ENCODE measurements at regions not wholly inside any gene's neighbourhood (a gene's known extent, or its start where the extent isn't known, plus 50 kb on each side); places are given as distances from the start of the nearest gene placed in this dataset.

DNA sequence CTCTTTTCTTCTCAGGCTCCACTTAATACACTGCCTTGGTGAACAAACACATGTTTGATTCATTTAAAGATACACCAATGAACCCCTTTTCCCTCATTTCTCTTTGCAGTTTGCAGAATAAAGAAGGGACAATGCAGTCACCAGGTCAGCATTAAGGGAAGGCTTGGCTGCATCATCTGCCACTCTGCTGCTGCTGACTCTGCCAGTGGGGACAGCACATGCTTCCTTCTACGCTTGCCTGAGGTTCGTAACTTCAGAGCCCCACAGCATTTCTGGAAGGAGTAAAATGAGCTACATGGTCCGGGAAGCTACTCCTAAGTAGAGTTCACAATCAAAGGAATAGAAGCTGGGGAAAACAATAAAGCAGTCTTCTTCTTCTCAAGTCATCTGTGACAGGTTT, 178.9 kb upstream of the GATB start:
- TF ChIP-seq, protein P1, sequence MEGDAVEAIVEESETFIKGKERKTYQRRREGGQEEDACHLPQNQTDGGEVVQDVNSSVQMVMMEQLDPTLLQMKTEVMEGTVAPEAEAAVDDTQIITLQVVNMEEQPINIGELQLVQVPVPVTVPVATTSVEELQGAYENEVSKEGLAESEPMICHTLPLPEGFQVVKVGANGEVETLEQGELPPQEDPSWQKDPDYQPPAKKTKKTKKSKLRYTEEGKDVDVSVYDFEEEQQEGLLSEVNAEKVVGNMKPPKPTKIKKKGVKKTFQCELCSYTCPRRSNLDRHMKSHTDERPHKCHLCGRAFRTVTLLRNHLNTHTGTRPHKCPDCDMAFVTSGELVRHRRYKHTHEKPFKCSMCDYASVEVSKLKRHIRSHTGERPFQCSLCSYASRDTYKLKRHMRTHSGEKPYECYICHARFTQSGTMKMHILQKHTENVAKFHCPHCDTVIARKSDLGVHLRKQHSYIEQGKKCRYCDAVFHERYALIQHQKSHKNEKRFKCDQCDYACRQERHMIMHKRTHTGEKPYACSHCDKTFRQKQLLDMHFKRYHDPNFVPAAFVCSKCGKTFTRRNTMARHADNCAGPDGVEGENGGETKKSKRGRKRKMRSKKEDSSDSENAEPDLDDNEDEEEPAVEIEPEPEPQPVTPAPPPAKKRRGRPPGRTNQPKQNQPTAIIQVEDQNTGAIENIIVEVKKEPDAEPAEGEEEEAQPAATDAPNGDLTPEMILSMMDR (conservative IDR thresholded peaks at IDR 0.05) = no peak

DNA sequence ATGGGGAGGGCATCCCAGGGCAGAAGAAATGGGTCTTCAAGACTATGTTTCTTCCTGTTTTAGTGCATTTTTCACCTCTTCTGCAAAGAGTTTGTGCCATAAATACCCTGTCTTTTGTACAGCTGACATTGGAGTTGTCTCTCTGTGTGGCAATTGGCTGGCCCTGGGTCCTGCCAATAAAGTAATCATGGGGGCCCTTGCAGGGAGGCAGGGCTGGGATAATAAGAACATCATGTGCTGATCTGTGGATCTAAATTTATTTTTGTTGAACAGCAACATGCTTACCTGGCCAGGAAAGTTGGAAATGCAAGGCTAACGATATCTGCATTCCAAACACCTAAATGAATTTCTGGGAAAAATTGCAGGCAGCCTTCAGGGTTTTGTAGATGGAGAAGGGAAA, 174.6 kb upstream of the GATB start:
- TF ChIP-seq, protein P1 (conservative IDR thresholded peaks at IDR 0.05) = no peak
- H3K27ac ChIP-seq = no peak overlapping the region

More for the DNA sequence above, 178.9 kb upstream of the GATB start:
- H3K27ac ChIP-seq = no peak overlapping the region

DNA sequence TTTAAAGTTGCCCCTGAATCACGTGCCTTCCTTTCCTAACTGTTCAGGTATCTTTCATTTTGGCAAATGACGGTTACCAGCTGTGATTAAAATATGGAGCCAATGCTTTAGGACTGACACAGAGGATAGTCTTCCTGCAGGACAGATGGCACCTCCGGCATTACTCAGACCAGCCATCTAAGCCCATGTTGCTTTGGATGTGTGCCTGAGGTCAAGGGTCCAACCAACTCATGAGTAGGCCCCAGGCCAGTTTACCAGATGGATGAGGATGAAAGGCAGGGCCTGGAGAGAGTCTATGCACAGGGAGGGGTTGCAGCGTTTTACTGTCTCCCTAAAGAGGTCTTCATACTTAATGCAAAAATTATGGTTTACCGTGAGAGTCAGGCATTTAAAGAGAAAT, 174.0 kb upstream of the GATB start:
- H3K27ac ChIP-seq = no peak overlapping the region
- TF ChIP-seq, protein P1 (conservative IDR thresholded peaks at IDR 0.05) = no peak

DNA sequence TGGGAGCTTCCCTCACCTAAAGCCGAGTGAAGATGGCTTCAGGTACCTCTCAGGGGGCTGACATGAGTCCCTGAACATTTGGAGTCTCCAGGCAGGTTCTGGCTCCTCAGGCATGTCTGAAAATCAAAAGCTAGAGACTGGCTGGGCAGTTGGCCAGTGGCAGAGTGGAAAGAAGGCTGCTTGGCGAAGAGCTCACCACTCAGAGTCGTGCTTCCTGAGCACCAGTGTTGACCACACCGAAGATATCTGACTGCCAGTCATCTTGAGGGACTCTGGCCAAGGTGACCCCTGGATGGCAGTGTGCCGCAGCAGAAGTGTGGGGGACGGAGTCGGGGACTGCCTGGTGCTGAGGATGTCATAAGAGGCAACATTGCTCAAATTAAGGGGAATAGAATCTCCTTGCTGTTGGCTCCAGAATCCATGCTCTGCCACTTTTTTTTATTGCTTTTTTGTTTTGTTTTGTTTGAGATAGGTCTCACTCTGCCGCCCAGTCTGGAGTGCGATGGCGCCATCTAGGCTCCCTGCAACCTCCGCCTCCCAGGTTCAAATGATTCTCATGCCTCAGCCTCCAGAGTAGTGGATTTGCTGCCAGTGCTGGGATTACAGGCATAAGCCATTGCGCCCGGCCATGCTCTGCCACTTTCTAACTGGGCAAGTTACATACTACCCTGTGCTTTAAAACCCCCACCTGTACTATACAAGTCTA, 172.5 kb upstream of the GATB start:
- TF ChIP-seq, protein P1 (conservative IDR thresholded peaks at IDR 0.05) = no peak
- no peak overlapping the region for H3K27ac ChIP-seq

DNA sequence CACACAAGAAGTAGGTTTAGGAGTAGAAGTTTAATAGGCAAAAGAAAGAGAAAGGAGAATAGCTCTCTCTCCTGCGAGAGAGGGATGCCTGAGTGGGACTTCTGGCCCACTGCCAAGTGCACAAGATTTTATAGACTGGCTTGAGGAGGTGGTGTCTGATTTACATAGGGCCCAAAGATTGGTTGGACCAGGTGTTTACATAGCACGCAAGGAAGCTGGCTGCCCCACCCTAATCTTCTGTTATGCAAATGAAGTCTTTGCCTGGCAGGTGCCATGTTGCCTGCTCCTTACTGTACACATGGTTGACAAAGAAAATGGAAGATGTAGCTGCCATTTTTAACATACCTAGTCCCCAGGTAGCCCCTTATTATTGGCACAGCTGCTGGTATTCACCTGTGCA, 170.8 kb upstream of the GATB start:
- no peak overlapping the region for H3K27ac ChIP-seq
- TF ChIP-seq, protein P1 (conservative IDR thresholded peaks at IDR 0.05) = no peak

DNA sequence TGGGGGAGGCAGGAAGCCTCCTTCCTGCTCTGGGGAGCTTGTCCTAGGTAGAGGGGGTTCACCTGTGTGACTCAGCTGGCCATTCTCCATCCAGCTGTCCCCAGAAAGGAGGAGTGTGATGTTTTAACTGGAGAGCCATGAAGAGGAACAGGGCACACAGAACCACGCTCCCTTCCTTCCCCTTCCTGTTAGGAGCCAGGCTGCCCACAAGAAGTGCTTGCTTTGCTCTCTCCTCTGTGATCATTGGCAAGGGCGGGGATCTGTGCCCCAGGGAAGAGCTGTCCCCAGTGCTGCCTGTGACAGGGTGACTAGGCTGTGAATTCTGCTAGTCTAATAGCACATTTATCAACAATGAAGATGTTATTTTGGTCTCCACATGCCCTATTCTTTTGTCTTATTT, 169.6 kb upstream of the GATB start:
- TF ChIP-seq, protein P1 (conservative IDR thresholded peaks at IDR 0.05) = no peak
- no peak overlapping the region for H3K27ac ChIP-seq

DNA sequence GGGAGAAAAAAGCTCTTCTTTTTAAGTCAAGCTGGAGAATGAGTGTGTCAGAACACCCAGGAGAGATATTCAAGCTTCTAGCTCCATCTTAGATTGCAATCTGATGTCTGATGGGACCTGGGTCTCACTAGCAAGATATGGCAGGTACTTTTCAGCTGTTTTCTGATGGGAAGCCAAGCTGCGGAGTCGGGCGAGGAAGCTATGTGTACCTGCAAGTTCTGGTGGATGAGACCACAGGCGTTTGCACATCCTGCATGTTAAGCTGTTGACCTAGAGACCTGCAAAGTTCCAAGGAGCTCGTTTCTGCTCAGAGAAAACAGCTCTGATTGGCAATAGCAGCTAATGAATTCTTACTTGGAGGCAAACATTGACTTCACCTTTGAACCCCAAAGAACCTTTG, 167.3 kb upstream of the GATB start:
- TF ChIP-seq, protein P1 (conservative IDR thresholded peaks at IDR 0.05) = no peak
- no peak overlapping the region for H3K27ac ChIP-seq
